ENCODE measurements at regions not wholly inside any gene's neighbourhood (a gene's known extent, or its start where the extent isn't known, plus 50 kb on each side); places are given as distances from the start of the nearest gene placed in this dataset.

- H3K27me3 Mint-ChIP-seq (ENCODE audit: low read depth) = no peaks in the 10 kb centered on the region
- H3K4me3 Mint-ChIP-seq = no peak overlapping the region
- H3K4me1 Mint-ChIP-seq = 0 out of 2 replicates have a peak, but pooled peaks cover 4% of the 10 kb centered on the region
- POLR2A ChIA-PET = no interaction called here
- no peak for DNase-seq (ENCODE audit: low spot score)
- no peaks in the 10 kb centered on the region for H3K9me3 Mint-ChIP-seq
- H3K27ac Mint-ChIP-seq = no peak overlapping the region
- ATAC-seq = no peak
- CTCF ChIA-PET = no interaction called here
- H3K36me3 Mint-ChIP-seq = no peaks in the 10 kb centered on the region
- TF ChIP-seq EMX1 (CRISPR knock-in tag; IDR thresholded peaks at IDR 0.05) (no peak), ATF6 (CRISPR knock-in tag; IDR thresholded peaks at IDR 0.05) (no peak), ELF4 (CRISPR knock-in tag; IDR thresholded peaks at IDR 0.05; ENCODE audit: low read depth) (no peak)
Observed at GRCh38 chr5:155866971-155867370, 460.0 kb upstream of the SGCD start.

- no peaks in the 10 kb centered on the region for H3K36me3 Mint-ChIP-seq
- no peak overlapping the region for H3K4me3 Mint-ChIP-seq
- no peaks in the 10 kb centered on the region for H3K9me3 Mint-ChIP-seq
- POLR2A ChIA-PET = no interaction called here
- CTCF ChIA-PET = no interaction called here
- ATAC-seq = no peak
- H3K27ac Mint-ChIP-seq = no peak overlapping the region
- no peaks in the 10 kb centered on the region for H3K27me3 Mint-ChIP-seq (ENCODE audit: low read depth)
- DNase-seq (ENCODE audit: low spot score) = no peak
- H3K4me1 Mint-ChIP-seq = 0 out of 2 replicates have a peak, but pooled peaks cover 4% of the 10 kb centered on the region
- no peak for TF ChIP-seq CTCF (IDR thresholded peaks at IDR 0.05)
- TF ChIP-seq SMAD4 (CRISPR knock-in tag; IDR thresholded peaks at IDR 0.05) = no peak
- TF ChIP-seq TCF7 (CRISPR knock-in tag; IDR thresholded peaks at IDR 0.05; ENCODE audit: low read depth) = no peak
- TF ChIP-seq CREB1 (CRISPR knock-in tag; IDR thresholded peaks at IDR 0.05) = no peak
- TF ChIP-seq NR2C2 (CRISPR knock-in tag; IDR thresholded peaks at IDR 0.05) = no peak
- no peak for TF ChIP-seq FOXP4 (CRISPR knock-in tag; IDR thresholded peaks at IDR 0.05)
- no peak for TF ChIP-seq ZNF425 (CRISPR knock-in tag; conservative IDR thresholded peaks at IDR 0.05)
- TF ChIP-seq CBFB (CRISPR knock-in tag; IDR thresholded peaks at IDR 0.05; ENCODE audit: low read depth) = no peak
- TF ChIP-seq NFYB (CRISPR knock-in tag; conservative IDR thresholded peaks at IDR 0.05; ENCODE audit: low read depth) = no peak
- TF ChIP-seq ZNF121 (CRISPR knock-in tag; IDR thresholded peaks at IDR 0.05) = no peak
- TF ChIP-seq MAX (CRISPR knock-in tag; IDR thresholded peaks at IDR 0.05) = no peak
- TF ChIP-seq ZNF219 (CRISPR knock-in tag; IDR thresholded peaks at IDR 0.05; ENCODE audit: borderline replicate concordance) = no peak
- no peak for TF ChIP-seq HMGXB4 (CRISPR knock-in tag; IDR thresholded peaks at IDR 0.05)
- no peak for TF ChIP-seq HMGA2 (CRISPR knock-in tag; IDR thresholded peaks at IDR 0.05)
- no peak for TF ChIP-seq NR3C1 (CRISPR knock-in tag; conservative IDR thresholded peaks at IDR 0.05; ENCODE audit: low read depth)
- TF ChIP-seq IRF1 (CRISPR knock-in tag; IDR thresholded peaks at IDR 0.05) = no peak
- TF ChIP-seq RELA (CRISPR knock-in tag; IDR thresholded peaks at IDR 0.05; ENCODE audit: borderline replicate concordance) = no peak
- TF ChIP-seq PRDM15 (CRISPR knock-in tag; IDR thresholded peaks at IDR 0.05) = no peak
Observed at GRCh38 chr5:155867522-155868088, 459.4 kb upstream of the SGCD start.
